ENCODE measurements at regions not wholly inside any gene's neighbourhood (a gene's known extent, or its start where the extent isn't known, plus 50 kb on each side); places are given as distances from the start of the nearest gene placed in this dataset.

GRCh38 chr4:45294464-45294863 lies 568.1 kb upstream of the GNPDA2 start:
- no peaks in the 10 kb centered on the region for H3K4me1 ChIP-seq
- WGBS, 2 donors (ENCODE audit: low coverage in 1 of 2): 0 to 17% methylated on average over 1 of the region's 1 CpG
- no peak for DNase-seq
- H3K4me3 ChIP-seq: no peak overlapping the region
- peaks cover 5% of the 10 kb centered on the region in 2 donors for H3K9me3 ChIP-seq
- in situ Hi-C loops (cut with MboI; ENCODE audit: low pct_ligation_motif_present in 1 of 4, low pct_unique_long_range_greater_than_20kb in 1 of 4, low sequenced_read_pairs in 3 of 4) (no loop called here), intact Hi-C loops (cut with DNase I; ENCODE audit: low total_unique reads) (no loop called here)
- H3K36me3 ChIP-seq: no peaks in the 10 kb centered on the region
- H3K27me3 ChIP-seq: no peaks in the 10 kb centered on the region
- no peak for TF ChIP-seq CTCF (IDR thresholded peaks at IDR 0.05)
- TF ChIP-seq EP300 (IDR thresholded peaks at IDR 0.05; ENCODE audit: low read depth): no peak
- no peak for TF ChIP-seq POLR2A (IDR thresholded peaks at IDR 0.05)
- no peak overlapping the region for H3K27ac ChIP-seq

DNA sequence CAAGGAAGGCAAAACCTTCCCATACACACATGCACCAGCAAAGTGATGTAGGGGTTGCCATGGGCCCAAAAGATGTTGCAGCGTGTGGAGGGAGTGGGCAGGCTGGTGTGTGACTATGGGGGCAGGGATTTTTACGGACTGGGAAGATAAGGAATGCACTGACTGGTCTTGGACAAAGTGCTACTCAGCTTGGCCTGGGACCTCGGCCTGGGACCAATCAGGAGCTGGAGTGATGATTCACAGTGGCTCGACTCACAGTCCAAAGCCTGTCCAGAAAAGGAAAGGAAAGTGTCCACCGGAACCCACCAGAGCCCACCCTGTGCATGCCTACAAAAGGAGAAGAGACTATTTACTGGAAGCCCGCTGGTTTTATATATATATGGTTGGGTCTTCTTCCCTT lies 567.0 kb upstream of the GNPDA2 start:
- 68 to 70% methylated on average over 2 to 6 of the region's 6 CpGs for WGBS, 2 donors (ENCODE audit: low coverage in 1 of 2)
- in situ Hi-C loops (cut with MboI; ENCODE audit: low pct_ligation_motif_present in 1 of 4, low pct_unique_long_range_greater_than_20kb in 1 of 4, low sequenced_read_pairs in 3 of 4) (no loop called here), intact Hi-C loops (cut with DNase I; ENCODE audit: low total_unique reads) (no loop called here)
- Histone ChIP-seq H3K9me3 (peaks cover 0 to 5% of the 10 kb centered on the region in 2 donors), H3K4me3 (no peak overlapping the region), H3K27me3 (no peaks in the 10 kb centered on the region), H3K27ac (no peak overlapping the region), H3K4me1 (no peaks in the 10 kb centered on the region), H3K36me3 (no peaks in the 10 kb centered on the region)
- TF ChIP-seq POLR2A (IDR thresholded peaks at IDR 0.05) (no peak), CTCF (IDR thresholded peaks at IDR 0.05) (no peak), EP300 (IDR thresholded peaks at IDR 0.05; ENCODE audit: low read depth) (no peak), POLR2AphosphoS5 (IDR thresholded peaks at IDR 0.05) (no peak)
- DNase-seq: no peak

GRCh38 chr4:45292844-45293243 lies 566.5 kb upstream of the GNPDA2 start:
- Histone ChIP-seq H3K27ac (no peak overlapping the region), H3K36me3 (no peaks in the 10 kb centered on the region), H3K4me1 (no peaks in the 10 kb centered on the region), H3K27me3 (no peaks in the 10 kb centered on the region), H3K9me3 (peaks cover 0 to 5% of the 10 kb centered on the region in 2 donors), H3K4me3 (no peak overlapping the region)
- no peak for TF ChIP-seq POLR2AphosphoS5 (IDR thresholded peaks at IDR 0.05)
- no peak for TF ChIP-seq POLR2A (IDR thresholded peaks at IDR 0.05)
- no peak for TF ChIP-seq CTCF (IDR thresholded peaks at IDR 0.05)
- no peak for TF ChIP-seq EP300 (IDR thresholded peaks at IDR 0.05; ENCODE audit: low read depth)
- DNase-seq: no peak
- WGBS, 2 donors (ENCODE audit: low coverage in 1 of 2): 82% methylated on average over 4 of the region's 4 CpGs; no CpG with 5 or more reads in 1 of the 2 donors
- intact Hi-C loops (cut with DNase I; ENCODE audit: low total_unique reads): no loop called here
- in situ Hi-C loops (cut with MboI; ENCODE audit: low pct_ligation_motif_present in 1 of 4, low pct_unique_long_range_greater_than_20kb in 1 of 4, low sequenced_read_pairs in 3 of 4): no loop called here

- TF ChIP-seq POLR2AphosphoS5 (IDR thresholded peaks at IDR 0.05): no peak
- no peak for TF ChIP-seq POLR2A (IDR thresholded peaks at IDR 0.05)
- no peak for TF ChIP-seq CTCF (IDR thresholded peaks at IDR 0.05)
- TF ChIP-seq EP300 (IDR thresholded peaks at IDR 0.05; ENCODE audit: low read depth): no peak
- H3K36me3 ChIP-seq: no peaks in the 10 kb centered on the region
- in situ Hi-C loops (cut with MboI; ENCODE audit: low pct_ligation_motif_present in 1 of 4, low pct_unique_long_range_greater_than_20kb in 1 of 4, low sequenced_read_pairs in 3 of 4): no loop called here
- WGBS, 2 donors (ENCODE audit: low coverage in 1 of 2): 80 to 100% methylated on average over 2 to 14 of the region's 14 CpGs
- H3K27ac ChIP-seq: no peak overlapping the region
- no peak for DNase-seq
- no peak overlapping the region for H3K4me3 ChIP-seq
- no peaks in the 10 kb centered on the region for H3K9me3 ChIP-seq
- intact Hi-C loops (cut with DNase I; ENCODE audit: low total_unique reads): no loop called here
- H3K27me3 ChIP-seq: no peaks in the 10 kb centered on the region
- no peaks in the 10 kb centered on the region for H3K4me1 ChIP-seq
Observed at GRCh38 chr4:45284400-45285085, 558.2 kb upstream of the GNPDA2 start.
